Progenitor cell of endocrine pancreas (in vitro differentiated cells): ENCODE measurements at regions not wholly inside any gene's neighbourhood (a gene's known extent, or its start where the extent isn't known, plus 50 kb on each side); places are given as distances from the start of the nearest gene placed in this dataset.

Experiments
- DNase-seq: peaks from one replicate; pipeline ENCODE4 v3.0.0; 2021; ENCODE audit warnings: low spot score; ENCODE audit not compliant: unreplicated experiment
- H3K27ac Mint-ChIP-seq: 2 replicates; pipeline ENCODE4 v1.8.0; 2021; ENCODE audit warnings: mild to moderate bottlenecking, moderate library complexity, mixed read lengths
- H3K27me3 Mint-ChIP-seq: 2 replicates; pipeline ENCODE4 v1.8.0; 2021; ENCODE audit warnings: mixed read lengths
- H3K36me3 Mint-ChIP-seq: 2 replicates; pipeline ENCODE4 v1.8.0; 2022; ENCODE audit warnings: mixed read lengths; ENCODE audit not compliant: insufficient read depth
- H3K4me1 Mint-ChIP-seq: 2 replicates; pipeline ENCODE4 v1.8.0; 2021; ENCODE audit warnings: low read depth, mixed read lengths
- H3K4me3 Mint-ChIP-seq: 2 replicates; pipeline ENCODE4 v1.8.0; 2021; ENCODE audit warnings: low read depth, mild to moderate bottlenecking, moderate library complexity, mixed read lengths
- H3K9me3 Mint-ChIP-seq: 2 replicates; pipeline ENCODE4 v1.8.0; 2021; ENCODE audit warnings: low read depth, mixed read lengths
- CTCF ChIP-seq: fragments of 200-600 bp; sonication (generic); IDR thresholded peaks from one replicate; pipeline ENCODE4 v1.5.0; 2021; ENCODE audit warnings: antibody characterized with exemption, mild to moderate bottlenecking; ENCODE audit not compliant: unreplicated experiment

- Mint-ChIP-seq H3K27me3 (no peaks in the 10 kb centered on the region), H3K9me3 (peaks cover 10% of the 10 kb centered on the region), H3K4me1 (peaks cover 1% of the 10 kb centered on the region), H3K4me3 (no peak overlapping the region), H3K36me3 (no peaks in the 10 kb centered on the region), H3K27ac (no peak overlapping the region)
- TF ChIP-seq CTCF, result no peak
- no peak for DNase-seq
Observed at GRCh38 chr6:93104195-93104817, 315.1 kb downstream of the EPHA7 start.

GRCh38 chr6:93088621-93089501 lies 330.5 kb downstream of the EPHA7 start:
- DNase-seq, result no peak
- TF ChIP-seq CTCF, result no peak
- no peak overlapping the region for H3K4me3 Mint-ChIP-seq
- H3K36me3 Mint-ChIP-seq, result no peaks in the 10 kb centered on the region
- no peaks in the 10 kb centered on the region for H3K9me3 Mint-ChIP-seq
- no peak overlapping the region for H3K27ac Mint-ChIP-seq
- H3K27me3 Mint-ChIP-seq, result no peaks in the 10 kb centered on the region
- peaks cover 2% of the 10 kb centered on the region for H3K4me1 Mint-ChIP-seq

- DNase-seq, result no peak
- Mint-ChIP-seq H3K9me3 (no peaks in the 10 kb centered on the region), H3K4me3 (no peak overlapping the region), H3K27me3 (no peaks in the 10 kb centered on the region), H3K4me1 (peaks cover 13% of the 10 kb centered on the region), H3K27ac (no peak overlapping the region), H3K36me3 (no peaks in the 10 kb centered on the region)
- TF ChIP-seq CTCF, result no peak
Observed at GRCh38 chr6:93087606-93088005, 331.8 kb downstream of the EPHA7 start.

GRCh38 chr6:93086351-93086750 lies 333.0 kb downstream of the EPHA7 start:
- no peaks in the 10 kb centered on the region for H3K36me3 Mint-ChIP-seq
- no peak for DNase-seq
- H3K27me3 Mint-ChIP-seq, result no peaks in the 10 kb centered on the region
- no peak overlapping the region for H3K4me3 Mint-ChIP-seq
- no peaks in the 10 kb centered on the region for H3K9me3 Mint-ChIP-seq
- no peak overlapping the region for H3K27ac Mint-ChIP-seq
- peaks cover 23% of the 10 kb centered on the region for H3K4me1 Mint-ChIP-seq
- no peak for TF ChIP-seq CTCF

- peaks cover 13% of the 10 kb centered on the region for H3K27me3 Mint-ChIP-seq
- no peaks in the 10 kb centered on the region for H3K36me3 Mint-ChIP-seq
- DNase-seq, result no peak
- no peaks in the 10 kb centered on the region for H3K9me3 Mint-ChIP-seq
- H3K4me1 Mint-ChIP-seq, result peaks cover 23% of the 10 kb centered on the region
- TF ChIP-seq CTCF, result no peak
- no peak overlapping the region for H3K4me3 Mint-ChIP-seq
- peak overlapping the region; percentile 41 for H3K27ac Mint-ChIP-seq
Observed at GRCh38 chr6:93083337-93084230, 335.8 kb downstream of the EPHA7 start.
